Type B pancreatic cell (in vitro differentiated cells): ENCODE measurements at regions not wholly inside any gene's neighbourhood (a gene's known extent, or its start where the extent isn't known, plus 50 kb on each side); places are given as distances from the start of the nearest gene placed in this dataset.

Experiments used
- DNase-seq: peaks from one replicate; pipeline ENCODE4 v3.0.0; 2021; ENCODE audit warnings: mixed read lengths; ENCODE audit not compliant: unreplicated experiment; ENCODE audit errors: extremely low spot score
- H3K27ac Mint-ChIP-seq: 2 replicates; pipeline ENCODE4 v1.8.0; 2021; ENCODE audit warnings: mild to moderate bottlenecking, mixed read lengths
- H3K27me3 Mint-ChIP-seq: 2 replicates; pipeline ENCODE4 v1.8.0; 2021; ENCODE audit warnings: mixed read lengths
- H3K36me3 Mint-ChIP-seq: 2 replicates; pipeline ENCODE4 v1.8.0; 2021; ENCODE audit warnings: mixed read lengths
- H3K4me1 Mint-ChIP-seq: one replicate; pipeline ENCODE4 v1.8.0; 2021; ENCODE audit warnings: mixed read lengths; ENCODE audit not compliant: unreplicated experiment
- H3K4me3 Mint-ChIP-seq: 2 replicates; pipeline ENCODE4 v1.8.0; 2021; ENCODE audit warnings: mild to moderate bottlenecking, mixed read lengths
- H3K9me3 Mint-ChIP-seq: 2 replicates; pipeline ENCODE4 v1.8.0; 2021; ENCODE audit warnings: mixed read lengths
- TF ChIP-seq, protein P1 (sequence below): fragments of 200-600 bp; sonication (generic); conservative IDR thresholded peaks from 2 replicates; pipeline ENCODE4 v1.5.0; 2021; ENCODE audit warnings: antibody characterized with exemption, mild to moderate bottlenecking

GRCh38 chr15:46526726-46527110, 891.9 kb downstream of the SQOR start:
- no peaks in the 10 kb centered on the region for H3K36me3 Mint-ChIP-seq
- no peak overlapping the region for H3K27ac Mint-ChIP-seq
- DNase-seq, result no peak
- no peak overlapping the region for H3K4me3 Mint-ChIP-seq
- no peaks in the 10 kb centered on the region for H3K27me3 Mint-ChIP-seq
- TF ChIP-seq, protein P1, sequence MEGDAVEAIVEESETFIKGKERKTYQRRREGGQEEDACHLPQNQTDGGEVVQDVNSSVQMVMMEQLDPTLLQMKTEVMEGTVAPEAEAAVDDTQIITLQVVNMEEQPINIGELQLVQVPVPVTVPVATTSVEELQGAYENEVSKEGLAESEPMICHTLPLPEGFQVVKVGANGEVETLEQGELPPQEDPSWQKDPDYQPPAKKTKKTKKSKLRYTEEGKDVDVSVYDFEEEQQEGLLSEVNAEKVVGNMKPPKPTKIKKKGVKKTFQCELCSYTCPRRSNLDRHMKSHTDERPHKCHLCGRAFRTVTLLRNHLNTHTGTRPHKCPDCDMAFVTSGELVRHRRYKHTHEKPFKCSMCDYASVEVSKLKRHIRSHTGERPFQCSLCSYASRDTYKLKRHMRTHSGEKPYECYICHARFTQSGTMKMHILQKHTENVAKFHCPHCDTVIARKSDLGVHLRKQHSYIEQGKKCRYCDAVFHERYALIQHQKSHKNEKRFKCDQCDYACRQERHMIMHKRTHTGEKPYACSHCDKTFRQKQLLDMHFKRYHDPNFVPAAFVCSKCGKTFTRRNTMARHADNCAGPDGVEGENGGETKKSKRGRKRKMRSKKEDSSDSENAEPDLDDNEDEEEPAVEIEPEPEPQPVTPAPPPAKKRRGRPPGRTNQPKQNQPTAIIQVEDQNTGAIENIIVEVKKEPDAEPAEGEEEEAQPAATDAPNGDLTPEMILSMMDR, result no peak
- H3K9me3 Mint-ChIP-seq, result no peaks in the 10 kb centered on the region
- no peaks in the 10 kb centered on the region for H3K4me1 Mint-ChIP-seq

- TF ChIP-seq, protein P1, result no peak
- H3K9me3 Mint-ChIP-seq, result peaks cover 6% of the 10 kb centered on the region
- no peak overlapping the region for H3K27ac Mint-ChIP-seq
- DNase-seq, result no peak
- H3K4me1 Mint-ChIP-seq, result no peaks in the 10 kb centered on the region
- H3K4me3 Mint-ChIP-seq, result no peak overlapping the region
- H3K36me3 Mint-ChIP-seq, result no peaks in the 10 kb centered on the region
- no peaks in the 10 kb centered on the region for H3K27me3 Mint-ChIP-seq
Measured at GRCh38 chr15:46543626-46544025, 908.8 kb downstream of the SQOR start.

GRCh38 chr15:46548989-46549388, 914.2 kb downstream of the SQOR start:
- no peak overlapping the region for H3K4me3 Mint-ChIP-seq
- DNase-seq, result no peak
- H3K27me3 Mint-ChIP-seq, result no peaks in the 10 kb centered on the region
- no peaks in the 10 kb centered on the region for H3K4me1 Mint-ChIP-seq
- peaks cover 14% of the 10 kb centered on the region for H3K9me3 Mint-ChIP-seq
- H3K36me3 Mint-ChIP-seq, result no peaks in the 10 kb centered on the region
- TF ChIP-seq, protein P1, result no peak
- no peak overlapping the region for H3K27ac Mint-ChIP-seq

- no peak overlapping the region for H3K27ac Mint-ChIP-seq
- no peak for DNase-seq
- TF ChIP-seq, protein P1, result no peak
- no peaks in the 10 kb centered on the region for H3K4me1 Mint-ChIP-seq
- no peaks in the 10 kb centered on the region for H3K27me3 Mint-ChIP-seq
- no peak overlapping the region for H3K4me3 Mint-ChIP-seq
- peaks cover 14% of the 10 kb centered on the region for H3K9me3 Mint-ChIP-seq
- H3K36me3 Mint-ChIP-seq, result no peaks in the 10 kb centered on the region
Measured at GRCh38 chr15:46552316-46552715, 917.5 kb downstream of the SQOR start.

DNA sequence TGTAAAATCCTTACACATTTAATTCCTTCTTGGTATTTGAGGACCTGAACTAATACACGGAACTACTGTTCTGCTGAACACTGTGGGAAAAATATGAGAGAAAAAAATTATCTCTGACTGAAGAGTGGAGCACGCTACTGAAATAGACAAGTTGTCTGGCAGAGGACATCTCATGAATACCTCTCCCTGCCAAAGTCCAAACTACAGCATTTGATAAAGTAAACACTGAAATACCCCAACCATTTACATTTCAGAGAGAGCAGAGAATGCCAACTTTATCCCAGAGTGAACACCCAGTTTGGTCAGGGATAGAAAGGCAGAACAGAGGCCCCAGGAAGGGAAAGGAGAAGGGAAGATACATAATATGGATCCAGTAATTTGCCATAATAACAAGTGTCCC, 920.7 kb downstream of the SQOR start:
- TF ChIP-seq, protein P1, result no peak

GRCh38 chr15:46556010-46556409, 921.2 kb downstream of the SQOR start:
- no peaks in the 10 kb centered on the region for H3K27me3 Mint-ChIP-seq
- H3K9me3 Mint-ChIP-seq, result no peaks in the 10 kb centered on the region
- TF ChIP-seq, protein P1, result no peak
- no peaks in the 10 kb centered on the region for H3K4me1 Mint-ChIP-seq
- H3K27ac Mint-ChIP-seq, result no peak overlapping the region
- H3K4me3 Mint-ChIP-seq, result no peak overlapping the region
- no peaks in the 10 kb centered on the region for H3K36me3 Mint-ChIP-seq
- no peak for DNase-seq

More for the DNA sequence above, 920.7 kb downstream of the SQOR start:
- Mint-ChIP-seq H3K27ac (no peak overlapping the region), H3K9me3 (no peaks in the 10 kb centered on the region), H3K4me1 (no peaks in the 10 kb centered on the region), H3K4me3 (no peak overlapping the region), H3K36me3 (no peaks in the 10 kb centered on the region), H3K27me3 (no peaks in the 10 kb centered on the region)
- no peak for DNase-seq
